HL-60/S4 treated with phorbol 12-myristate 13-acetate at 8.2 ng/mL for 4 days and 3 days (cell line): ENCODE measurements at regions not wholly inside any gene's neighbourhood (a gene's known extent, or its start where the extent isn't known, plus 50 kb on each side); places are given as distances from the start of the nearest gene placed in this dataset.

Experiments
- in situ Hi-C: fragments of 300-500 bp; cut with MboI; formaldehyde crosslinking; loops from 2 replicates; pipeline ENCODE4 v1.15.0; 2022; ENCODE audit warnings: low sequenced_read_pairs

DNA sequence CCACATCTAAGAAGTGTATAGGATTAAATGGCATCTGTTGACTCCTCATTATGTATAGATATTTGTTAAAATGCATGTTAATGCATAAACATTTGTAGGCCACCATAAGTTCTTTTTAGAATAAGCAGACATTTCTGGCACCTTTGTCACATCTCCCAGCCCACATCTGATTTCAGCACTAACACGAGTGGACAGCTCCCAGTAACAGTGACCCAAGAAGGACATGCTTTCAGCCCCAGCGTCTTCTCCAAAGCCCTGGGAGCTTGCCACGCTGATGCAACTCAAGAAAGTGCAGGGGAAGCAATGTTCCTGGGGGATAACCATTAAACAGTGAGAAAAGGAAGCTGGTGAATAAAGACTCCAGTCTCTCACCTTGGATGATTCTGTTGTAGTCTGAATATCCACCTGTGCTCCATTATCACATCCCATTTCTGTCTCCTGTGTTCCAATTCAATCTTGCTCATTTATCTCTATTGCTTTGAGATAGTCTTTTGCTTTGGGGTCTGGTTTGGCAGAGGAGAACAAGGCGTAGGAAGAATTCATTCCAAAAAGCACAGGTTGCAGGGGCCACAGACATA is 182.6 kb upstream of the THSD7B start:
- in situ Hi-C loops = no loop called here

DNA sequence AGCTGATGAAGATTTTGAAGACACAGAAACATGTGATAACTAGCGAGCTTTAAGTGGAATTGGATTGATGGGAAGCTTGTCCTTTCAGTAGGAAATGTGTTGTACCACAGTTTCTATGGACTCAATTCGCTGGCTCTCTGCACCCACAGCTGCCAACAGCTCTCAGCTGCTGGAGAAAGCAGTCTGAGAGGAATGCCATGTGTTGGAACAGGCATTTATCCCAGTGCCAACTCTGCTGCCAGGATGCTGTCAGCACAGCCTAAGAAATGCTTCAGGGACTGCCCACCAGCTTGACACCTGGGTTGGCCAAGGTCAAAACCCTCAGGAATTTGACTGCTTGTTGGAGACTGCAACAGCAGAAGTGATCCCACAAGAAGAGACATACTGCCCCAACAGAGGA is 193.0 kb upstream of the THSD7B start:
- in situ Hi-C loops = no loop called here

DNA sequence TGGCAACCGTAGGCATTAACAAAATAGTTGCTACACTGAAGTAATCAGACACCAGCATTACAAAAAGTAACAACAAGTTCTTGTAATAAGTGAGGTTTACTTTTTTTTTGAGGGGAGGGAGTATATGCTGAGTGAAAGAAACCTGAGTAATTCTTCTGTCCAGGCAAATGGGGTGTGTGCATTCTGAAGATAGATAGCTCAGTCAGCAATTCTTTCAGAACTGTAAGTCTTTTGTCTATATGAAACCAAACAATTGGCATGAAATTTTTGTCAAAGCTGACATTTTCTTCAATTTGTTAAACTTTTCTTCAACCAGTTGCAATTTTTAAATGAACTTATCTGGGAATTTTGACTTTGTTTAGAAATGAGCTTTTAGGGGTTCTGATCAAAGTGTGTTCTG is 208.1 kb upstream of the THSD7B start:
- in situ Hi-C loops = no loop called here

DNA sequence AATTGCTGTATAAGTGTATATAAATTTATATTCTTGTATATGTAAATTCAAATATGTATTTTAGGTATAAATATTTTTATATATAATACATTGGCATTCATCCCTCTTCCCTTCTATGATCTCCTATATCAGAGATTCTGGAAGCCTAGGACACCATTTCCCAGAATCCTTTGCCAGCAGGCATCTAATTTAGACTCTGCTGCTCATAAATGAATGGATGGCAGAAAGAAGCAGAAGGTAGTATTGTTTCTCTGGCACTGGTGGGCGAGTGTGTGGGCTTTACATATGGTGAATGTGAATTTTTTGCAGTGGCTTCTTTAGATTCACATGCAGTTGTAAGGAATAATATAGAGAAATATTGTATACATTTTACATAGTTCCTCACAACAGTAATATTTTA is 215.2 kb upstream of the THSD7B start:
- in situ Hi-C loops = no loop called here

DNA sequence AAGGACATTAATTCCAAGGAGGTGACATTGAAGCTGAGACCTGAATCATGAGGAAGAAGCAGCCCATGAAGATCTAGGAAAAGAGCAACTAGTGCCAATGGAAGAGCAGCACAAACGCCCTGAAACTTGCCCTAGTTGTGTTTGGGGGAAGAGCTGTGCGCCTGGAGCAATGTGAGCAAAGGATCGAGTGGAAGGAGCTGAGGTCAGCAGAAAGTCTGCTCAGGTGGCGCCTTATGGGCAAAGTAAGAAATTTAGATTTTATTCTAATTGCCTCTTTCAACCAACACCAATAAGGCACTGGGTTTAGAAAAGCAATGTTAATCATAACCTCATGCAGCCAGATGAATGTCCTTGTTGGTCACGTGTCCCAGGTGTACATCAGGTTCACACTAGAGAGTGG is 226.0 kb upstream of the THSD7B start:
- in situ Hi-C loops = no loop called here

DNA sequence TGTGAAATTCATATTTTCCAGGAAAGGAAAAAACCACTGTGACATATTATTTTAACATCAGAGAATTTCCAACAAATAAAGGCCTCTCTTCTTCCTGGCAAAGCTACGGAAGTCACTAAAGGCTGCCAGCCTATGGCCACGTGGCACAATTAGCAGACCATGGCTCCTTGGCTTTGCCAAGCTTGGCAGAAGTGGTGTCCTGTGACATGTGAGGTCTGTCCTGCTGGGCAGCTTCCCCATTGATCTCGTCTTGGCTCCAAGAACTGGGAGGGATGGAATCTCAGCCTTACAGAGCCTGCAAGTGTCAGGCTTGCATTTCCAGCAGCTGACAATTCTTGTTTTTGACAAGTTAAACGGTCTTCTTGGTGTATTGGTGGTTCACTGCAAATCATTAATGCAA is 226.9 kb upstream of the THSD7B start:
- in situ Hi-C loops = no loop called here

DNA sequence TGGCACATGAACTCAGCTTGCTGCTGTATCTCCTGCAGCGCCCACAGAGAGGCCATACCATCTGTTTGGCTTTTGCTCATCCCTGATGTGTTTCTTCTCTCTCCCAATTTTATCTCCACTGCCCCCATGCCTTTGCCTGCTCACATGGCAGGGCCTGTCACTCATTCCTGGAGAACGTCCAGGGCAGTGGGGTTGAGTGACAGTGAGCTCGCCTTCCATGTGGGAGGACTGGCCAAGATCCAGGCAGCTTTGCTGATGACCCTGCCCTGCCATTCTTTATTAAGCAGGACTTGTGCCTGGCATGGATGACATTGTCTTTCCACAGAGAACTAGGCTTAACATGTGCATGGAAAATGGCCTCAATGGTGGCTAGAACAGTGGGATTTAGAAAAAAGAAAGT is 230.5 kb upstream of the THSD7B start:
- in situ Hi-C loops = no loop called here

DNA sequence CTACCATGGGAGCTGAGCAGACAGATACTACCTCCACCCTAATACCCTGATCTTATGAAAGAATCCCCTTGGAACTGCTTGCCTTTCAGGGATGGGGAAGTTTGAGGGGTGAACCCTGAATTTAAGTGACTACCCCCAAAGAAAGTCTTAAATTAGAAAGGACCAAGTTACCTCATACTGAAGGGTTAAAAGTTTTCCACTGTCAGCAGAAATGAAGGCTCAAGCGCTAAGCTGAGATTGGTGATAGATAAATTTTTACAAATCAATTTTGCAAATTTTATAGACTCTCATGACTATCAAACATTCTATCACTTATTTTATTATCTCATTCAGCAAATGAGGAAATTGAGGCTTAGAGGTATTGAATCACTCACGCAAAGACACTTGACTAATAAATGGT is 233.2 kb upstream of the THSD7B start:
- in situ Hi-C loops = no loop called here

DNA sequence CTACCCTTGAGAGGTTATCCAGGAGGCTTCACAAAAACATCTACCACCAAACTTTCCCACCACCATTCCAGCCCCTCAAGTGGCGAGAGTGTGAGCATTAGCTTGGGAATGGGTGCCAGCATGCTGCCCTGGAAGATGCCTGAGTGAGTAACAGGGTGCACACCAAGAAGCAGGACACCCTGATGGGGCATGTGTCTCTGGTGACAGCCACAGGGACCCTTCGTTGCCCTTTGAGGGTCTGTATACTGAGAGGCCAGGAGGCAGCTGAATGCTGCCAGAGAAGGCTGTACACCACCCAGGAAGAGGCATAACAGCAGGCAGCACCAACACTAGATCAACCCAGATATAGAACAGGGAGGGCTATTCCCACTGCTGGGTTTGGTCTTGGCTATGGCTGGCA is 233.6 kb upstream of the THSD7B start:
- in situ Hi-C loops = no loop called here

DNA sequence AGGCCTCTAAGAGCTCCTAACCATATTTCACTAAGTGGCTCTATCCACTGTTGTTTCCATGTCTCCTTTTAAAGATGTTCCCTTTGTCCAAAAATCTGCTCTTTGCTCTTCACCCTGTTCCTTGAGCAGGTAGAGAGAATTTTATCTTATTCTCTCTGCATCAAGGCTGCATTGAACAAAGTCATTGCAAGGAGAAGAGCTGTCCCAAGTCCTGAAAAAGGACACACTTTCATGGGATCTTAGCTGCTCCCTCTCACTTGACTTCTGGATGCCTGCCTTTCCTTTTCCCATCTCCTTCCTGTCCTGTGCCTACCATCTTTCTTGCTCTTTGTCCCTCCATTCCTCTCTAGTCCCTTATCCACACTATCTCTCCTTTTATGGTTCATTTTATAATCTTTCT is 235.2 kb upstream of the THSD7B start:
- in situ Hi-C loops = no loop called here

DNA sequence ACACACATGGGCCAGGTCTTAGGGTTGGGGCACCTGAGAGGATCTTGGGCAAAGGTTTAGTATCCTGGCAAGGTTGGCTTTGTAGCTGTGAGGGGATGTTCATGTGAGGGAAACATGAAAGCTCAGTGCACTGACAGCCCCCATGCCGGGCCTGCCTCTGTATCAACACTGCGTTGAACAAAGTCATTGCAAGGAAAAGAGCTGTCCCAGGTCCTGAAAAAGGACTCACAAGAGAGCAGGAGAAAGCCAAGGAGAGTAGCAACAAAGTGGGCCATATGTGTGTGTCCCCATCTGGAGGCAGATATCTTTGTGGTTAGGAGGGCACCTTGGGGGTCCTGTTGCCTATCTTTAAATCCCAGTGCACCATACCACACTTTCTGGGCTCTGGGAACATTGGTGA is 237.8 kb upstream of the THSD7B start:
- in situ Hi-C loops = no loop called here

DNA sequence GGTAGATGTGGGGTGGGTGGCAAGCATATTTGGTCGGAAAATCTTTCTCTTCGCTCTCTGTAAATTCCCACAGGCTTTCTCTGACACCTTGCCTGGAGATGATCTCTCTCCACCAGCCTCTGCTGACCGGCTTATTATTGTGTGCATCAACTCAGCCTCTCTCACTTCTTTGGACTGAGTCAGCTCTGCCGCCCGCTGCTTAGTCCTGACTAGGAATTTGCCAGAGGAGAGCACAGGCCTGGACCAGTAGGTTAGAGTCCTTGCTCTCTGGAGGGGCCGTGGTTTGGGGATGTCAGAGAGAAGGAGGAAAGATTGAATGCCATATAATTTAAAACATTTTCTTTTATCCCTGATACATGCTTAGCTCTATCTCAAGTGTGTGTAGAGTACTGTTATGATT is 242.6 kb upstream of the THSD7B start:
- in situ Hi-C loops = no loop called here

DNA sequence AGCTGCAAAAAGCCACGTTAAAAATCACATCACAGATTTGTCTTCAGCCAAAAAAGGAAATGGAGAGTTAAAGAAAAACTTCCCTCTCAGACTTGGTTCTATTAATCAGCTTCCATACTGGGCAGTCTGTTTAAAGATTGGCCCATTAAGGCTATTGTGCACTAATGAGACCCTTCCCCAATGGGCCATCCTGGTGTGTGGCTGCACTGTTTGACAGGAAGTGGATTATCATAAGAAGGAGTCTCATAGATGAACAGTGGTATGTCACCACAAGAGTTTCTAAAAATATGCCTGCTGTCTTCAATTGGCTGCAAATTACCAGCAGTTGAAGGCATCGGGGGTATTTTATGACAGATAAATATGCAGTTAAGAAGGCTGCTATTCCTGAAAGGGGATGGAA is 247.6 kb upstream of the THSD7B start:
- in situ Hi-C loops = no loop called here

DNA sequence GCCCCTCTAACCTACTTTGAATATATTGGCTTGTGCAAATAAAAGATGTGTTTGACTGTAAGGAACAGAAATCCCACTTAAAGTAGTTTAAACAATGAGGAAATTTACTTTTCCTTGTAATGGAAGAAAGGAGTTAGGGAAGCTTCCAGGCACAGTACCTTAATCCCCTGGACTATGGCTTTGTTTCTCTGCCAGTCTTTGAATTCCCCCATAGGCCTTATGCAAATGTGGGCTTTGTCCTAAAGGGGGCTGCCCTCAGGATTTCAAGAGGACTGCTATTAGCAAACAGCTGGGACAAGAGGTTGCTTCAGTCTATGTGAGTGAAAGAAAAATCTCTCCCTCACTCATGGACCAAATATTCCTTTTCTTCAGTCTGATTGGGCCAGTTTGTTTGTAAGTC is 255.1 kb upstream of the THSD7B start:
- in situ Hi-C loops = no loop called here

DNA sequence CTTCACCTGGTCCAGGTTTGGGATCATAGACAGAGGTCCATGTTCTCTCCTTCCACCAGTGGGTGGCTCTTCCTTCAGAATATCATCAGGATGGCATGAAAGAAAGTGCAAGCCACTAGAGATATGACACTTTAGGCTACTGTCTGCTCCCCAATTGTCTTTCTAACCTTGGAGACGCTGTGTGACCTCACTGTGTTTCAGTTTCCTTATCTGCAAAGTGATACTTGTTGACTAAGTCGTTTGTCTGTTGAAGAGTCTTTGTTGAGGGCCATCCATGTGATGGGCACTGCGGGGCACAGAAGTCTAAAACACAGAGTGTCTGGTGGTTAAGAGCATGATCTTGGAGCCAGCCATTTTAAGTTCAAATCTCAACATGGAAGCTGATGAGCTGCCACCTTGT is 259.9 kb upstream of the THSD7B start:
- in situ Hi-C loops = no loop called here

DNA sequence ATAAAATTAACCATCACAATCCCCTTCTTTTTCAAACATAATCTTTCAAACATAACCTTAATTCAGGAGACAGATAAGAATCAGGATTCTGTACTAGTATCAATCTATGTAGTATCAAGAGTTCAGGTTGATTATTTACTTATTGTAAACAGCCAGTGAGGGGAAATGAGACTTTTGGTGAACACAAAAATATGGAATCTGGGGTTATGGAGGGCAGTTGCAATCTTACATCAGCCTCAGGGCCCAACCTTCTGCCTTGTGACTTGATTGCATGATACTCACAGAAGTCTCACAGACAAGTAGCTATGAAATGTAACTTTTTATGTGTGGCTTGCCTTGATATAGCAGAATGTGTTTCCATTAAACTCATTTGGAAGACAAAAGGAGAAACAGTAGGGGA is 262.7 kb upstream of the THSD7B start:
- in situ Hi-C loops = no loop called here

DNA sequence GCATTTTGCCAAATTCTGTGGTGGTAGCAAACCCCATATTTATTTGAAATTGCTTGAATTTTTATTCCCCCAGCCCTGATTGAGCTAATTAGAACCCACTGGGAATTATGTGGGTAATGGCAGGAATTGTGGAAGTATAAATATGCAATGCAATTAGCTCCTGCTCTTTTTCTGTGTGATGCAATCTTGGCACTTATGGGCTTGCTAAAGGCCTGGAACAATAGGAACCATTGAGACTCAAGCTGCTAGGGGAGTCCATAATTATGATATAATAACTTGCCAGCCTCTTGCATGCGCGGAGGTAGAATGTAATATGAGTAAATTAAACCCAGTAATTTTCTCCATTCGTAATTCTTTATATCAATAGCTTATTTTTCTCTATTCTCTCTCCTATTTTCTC is 267.6 kb upstream of the THSD7B start:
- in situ Hi-C loops = no loop called here

DNA sequence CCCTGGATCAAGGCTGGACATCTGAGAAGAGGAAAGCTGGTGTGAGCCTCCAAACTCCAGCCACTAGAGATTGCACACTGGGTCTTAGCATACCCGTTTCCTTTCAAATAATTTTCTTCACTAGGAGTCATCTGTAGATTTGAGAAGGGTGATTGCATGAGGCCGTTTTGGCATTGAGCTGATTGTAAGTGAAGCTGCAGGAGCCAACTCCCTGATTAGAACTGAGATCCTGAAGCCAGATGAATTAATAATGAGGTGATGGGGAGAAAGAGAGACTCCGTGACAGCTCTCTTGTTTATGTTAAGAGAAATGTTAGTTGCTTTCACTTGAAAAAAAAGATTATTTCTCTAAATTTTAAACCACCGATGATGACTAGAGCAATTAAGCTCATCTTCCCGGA is 268.4 kb upstream of the THSD7B start:
- in situ Hi-C loops = no loop called here

DNA sequence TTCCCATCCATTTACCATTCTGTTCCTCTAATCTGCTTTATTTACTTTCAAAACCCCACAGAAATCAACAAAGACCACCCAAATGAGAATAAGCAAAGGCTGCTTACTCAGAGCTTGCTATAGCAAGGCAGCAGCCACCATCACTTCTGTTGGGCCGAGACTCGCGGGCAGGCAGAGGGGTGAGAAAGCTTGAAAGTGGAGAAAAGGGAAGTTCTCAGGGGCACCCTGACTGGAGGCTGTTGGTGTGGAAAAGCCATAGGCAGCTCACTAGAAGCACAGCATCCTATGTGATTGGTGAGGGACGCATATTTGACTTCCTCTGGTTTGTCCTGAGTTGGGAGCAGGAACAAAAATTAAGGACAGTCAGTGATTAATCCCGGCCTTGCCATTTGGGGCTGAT is 269.7 kb upstream of the THSD7B start:
- in situ Hi-C loops = no loop called here

DNA sequence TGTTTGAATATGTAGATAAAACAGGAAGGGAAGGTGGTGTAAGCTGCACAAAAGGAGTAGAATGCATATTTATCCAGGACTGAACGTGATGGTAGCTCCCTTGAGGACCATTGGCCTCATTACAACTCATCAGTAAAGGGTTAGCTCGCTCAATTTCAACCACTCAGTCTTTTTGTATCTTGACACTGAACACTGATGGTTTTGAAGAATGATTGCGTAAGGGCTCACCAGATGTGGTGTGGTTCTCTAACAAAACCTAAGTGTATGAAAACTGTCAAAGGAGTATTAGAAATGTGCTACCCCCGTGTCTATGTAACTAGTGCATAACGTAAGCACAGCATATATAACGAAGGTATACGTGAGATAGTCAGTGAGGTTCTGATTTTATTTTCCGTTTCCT is 272.4 kb upstream of the THSD7B start:
- in situ Hi-C loops = no loop called here

DNA sequence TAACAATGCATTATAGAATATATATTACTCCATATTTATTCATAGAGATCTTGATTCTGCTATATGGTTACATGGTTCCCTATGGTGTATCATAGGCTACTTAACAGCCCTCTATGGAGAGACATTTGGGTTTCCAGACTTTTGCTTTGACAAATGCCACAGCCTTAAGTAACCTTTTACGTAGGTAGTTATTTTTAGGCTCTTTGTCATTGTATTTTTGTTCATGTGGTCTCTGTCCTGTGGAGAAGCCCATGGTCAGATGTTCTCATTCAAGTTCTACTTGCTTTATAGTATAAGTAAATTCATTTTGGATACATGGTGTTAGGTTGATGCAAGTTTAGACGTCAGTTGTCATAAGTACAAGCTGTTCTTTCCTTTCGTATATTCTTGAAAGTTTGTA is 275.2 kb upstream of the THSD7B start:
- in situ Hi-C loops = no loop called here

DNA sequence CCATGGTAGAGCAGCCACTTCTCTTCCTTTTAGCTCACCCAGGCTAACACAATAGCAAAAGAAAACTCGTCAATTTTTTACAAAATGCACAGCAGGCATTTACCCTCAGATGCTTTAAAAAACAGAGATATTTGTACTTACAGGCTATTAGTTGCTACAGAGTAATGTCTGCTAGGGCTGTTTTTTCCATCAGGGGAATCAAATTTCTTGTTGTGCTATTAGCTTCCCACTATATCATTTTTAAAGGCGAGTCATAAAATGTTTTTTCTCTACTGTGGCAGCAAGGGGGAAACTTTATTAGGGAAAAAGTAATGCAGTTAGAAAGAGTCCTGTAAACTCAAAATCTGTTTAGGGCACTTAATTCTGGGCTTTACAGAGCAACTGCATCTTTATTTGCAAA is 277.9 kb upstream of the THSD7B start:
- in situ Hi-C loops = no loop called here

DNA sequence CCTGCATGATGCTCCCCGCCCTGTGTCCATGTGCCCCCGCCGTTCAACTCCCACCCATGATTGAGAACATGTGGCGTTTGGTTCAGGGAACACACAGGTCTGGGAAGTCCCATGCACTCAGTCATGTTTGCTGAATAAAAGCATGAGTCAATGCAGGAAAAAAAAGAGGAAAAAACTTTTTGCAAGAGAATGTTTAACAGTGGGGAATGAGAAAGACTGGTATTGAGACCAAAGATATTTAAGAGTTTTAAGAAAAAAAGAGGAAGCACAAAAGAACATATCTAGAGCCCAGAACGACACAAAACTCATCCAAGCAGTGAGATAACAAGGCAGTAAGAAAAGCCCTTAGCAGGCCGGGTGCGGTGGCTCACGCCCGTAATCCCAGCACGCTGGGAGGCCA is 279.2 kb upstream of the THSD7B start:
- in situ Hi-C loops = no loop called here

DNA sequence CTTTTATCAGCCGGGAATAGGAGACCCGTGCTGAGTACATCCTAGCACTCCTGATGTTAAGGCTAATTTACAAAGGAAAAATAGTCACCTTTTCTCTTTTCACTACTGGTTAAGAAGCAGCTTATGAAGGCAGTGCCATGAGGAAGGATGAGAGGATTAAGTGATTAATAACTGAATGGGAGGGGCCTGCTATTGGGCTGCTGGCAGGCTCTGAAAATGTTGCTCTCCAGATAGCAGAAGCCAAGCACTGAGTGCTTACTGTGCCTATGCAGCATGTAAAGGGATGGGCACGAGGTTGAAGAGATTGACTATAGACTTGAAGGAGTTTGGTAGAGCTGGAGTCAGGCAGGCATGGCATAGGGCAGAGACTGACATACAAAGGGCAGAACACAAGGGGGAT is 282.4 kb upstream of the THSD7B start:
- in situ Hi-C loops = no loop called here
